Adrenal gland (tissue), 9 donors: ENCODE measurements at regions not wholly inside any gene's neighbourhood (a gene's known extent, or its start where the extent isn't known, plus 50 kb on each side); places are given as distances from the start of the nearest gene placed in this dataset.

Experiments
- DNase-seq, 7 donors: peaks; one replicate each; pipeline ENCODE4 v3.0.0-alpha.2; 2019 to 2020
- H3K27ac ChIP-seq, 5 donors: fragments of 200-600 bp; sonication (generic) in 4 of 5; 1 replicate in 3 of 5; 2 replicates in 2 of 5; pipeline versions ENCODE4 v1.5.1 to v1.8.0; 2016 to 2020; ENCODE audit warnings: mild to moderate bottlenecking in 1 of 5
- H3K27me3 ChIP-seq: fragments of 200-600 bp; 2 replicates; pipeline ENCODE4 v1.8.0; 2021
- H3K36me3 ChIP-seq, 2 donors: fragments of 200-600 bp; replicated peaks in 1 of 2; 1 replicate in 1 of 2; 2 replicates in 1 of 2; pipeline versions ENCODE4 v1.5.1 to v1.8.0; 2018 to 2022
- H3K4me1 ChIP-seq, 2 donors: fragments of 200-600 bp; replicated peaks in 1 of 2; 1 replicate in 1 of 2; 2 replicates in 1 of 2; pipeline versions ENCODE4 v1.5.1 to v1.8.0; 2018 to 2021
- H3K4me3 ChIP-seq, 4 donors: fragments of 200-600 bp; sonication (generic) in 3 of 4; one replicate each; pipeline ENCODE4 v1.5.1; 2016 to 2018
- H3K9me3 ChIP-seq, 3 donors: fragments of 200-600 bp; sonication (generic) in 1 of 3; replicated peaks in 1 of 3; 1 replicate in 2 of 3; 2 replicates in 1 of 3; pipeline versions ENCODE4 v1.5.1 to v1.8.0; 2016 to 2021
- CTCF ChIP-seq, 6 experiments: fragments of 450-650 bp in 4 of 6; fragments of 200-600 bp in 2 of 6; sonication (generic) in 1 of 6; IDR thresholded peaks; 1 replicate in 5 of 6; 2 replicates in 1 of 6; pipeline versions ENCODE4 v1.5.1 to v1.8.0; 2016 to 2021; ENCODE audit warnings: antibody characterized with exemption in 6 of 6, mild to moderate bottlenecking in 2 of 6, moderate library complexity in 1 of 6
- POLR2A ChIP-seq, 2 donors: fragments of 450-650 bp; IDR thresholded peaks; one replicate each; pipeline ENCODE4 v1.6.1; 2017; ENCODE audit warnings: antibody characterized with exemption in 2 of 2, mild to moderate bottlenecking in 2 of 2, moderate library complexity in 1 of 2
- WGBS, 4 donors: extraction: QIAGEN DNeasy Blood & Tissue Kit in 2 of 4; methylation state at CpG; one replicate each; pipeline versions ENCODE4 v1.1.5 to v1.1.7; 2013 to 2017; 5-methylcytosine and 5-hydroxymethylcytosine counted together
- intact Hi-C, 2 donors: fragments of 100-400 bp; cut with DNase I; formaldehyde crosslinking; loops; one replicate each; pipeline versions ENCODE4 v1.14.1 to v1.15.0; 2022 to 2023
- donor health status: healthy with polysubstance abuse.
- donor health status: Bipolar disorder and iron deficiency.
- donor health status: DM: yes; HTN: yes; CAD: no.
- donor health status: DM: no; HTN: no; CAD: no.
- donor health status: DM: no; HTN: no; CAD: no.

GRCh38 chr12:24121911-24122310 is 172.4 kb upstream of the SOX5 start:
- no peak for DNase-seq
- Histone ChIP-seq H3K27ac (no peak overlapping the region), H3K4me3 (no peak overlapping the region), H3K36me3 (no peaks in the 10 kb centered on the region), H3K9me3 (no peaks in the 10 kb centered on the region), H3K4me1 (peaks cover 0 to 4% of the 10 kb centered on the region in 2 donors), H3K27me3 (no peaks in the 10 kb centered on the region)
- WGBS, 4 donors = 48 to 58% (median 56%) methylated on average over 4 of the region's 4 CpGs
- intact Hi-C loops = no loop called here
- TF ChIP-seq POLR2A (IDR thresholded peaks at IDR 0.05) (no peak), CTCF (IDR thresholded peaks at IDR 0.05) (no peak)

- Histone ChIP-seq H3K4me3 (no peak overlapping the region), H3K36me3 (no peaks in the 10 kb centered on the region), H3K9me3 (no peaks in the 10 kb centered on the region), H3K27ac (no peak overlapping the region), H3K27me3 (no peaks in the 10 kb centered on the region), H3K4me1 (peaks cover 0 to 4% of the 10 kb centered on the region in 2 donors)
- intact Hi-C loops = no loop called here
- TF ChIP-seq POLR2A (IDR thresholded peaks at IDR 0.05) (no peak), CTCF (IDR thresholded peaks at IDR 0.05) (no peak)
- WGBS, 4 donors = 70 to 84% (median 74%) methylated on average over 1 of the region's 1 CpG
- DNase-seq = no peak
These were observed 169.2 kb upstream of the SOX5 start for GRCh38 chr12:24118668-24119067.

- H3K36me3 ChIP-seq = no peaks in the 10 kb centered on the region
- no peak for TF ChIP-seq CTCF (IDR thresholded peaks at IDR 0.05)
- TF ChIP-seq POLR2A (IDR thresholded peaks at IDR 0.05) = no peak
- no peaks in the 10 kb centered on the region for H3K9me3 ChIP-seq
- H3K27ac ChIP-seq = no peak overlapping the region
- no peak overlapping the region for H3K4me3 ChIP-seq
- no peaks in the 10 kb centered on the region for H3K27me3 ChIP-seq
- no peak for DNase-seq
- H3K4me1 ChIP-seq = peaks cover 0 to 6% of the 10 kb centered on the region in 2 donors
- intact Hi-C loops = no loop called here
- WGBS, 4 donors = 0 to 52% (median 26%) methylated on average over 1 of the region's 1 CpG
These were observed 167.1 kb upstream of the SOX5 start for GRCh38 chr12:24116548-24116947.

GRCh38 chr12:24113701-24114100 is 164.2 kb upstream of the SOX5 start:
- peaks cover 0 to 7% of the 10 kb centered on the region in 2 donors for H3K4me1 ChIP-seq
- no peak for TF ChIP-seq POLR2A (IDR thresholded peaks at IDR 0.05)
- TF ChIP-seq CTCF (IDR thresholded peaks at IDR 0.05) = no peak
- H3K36me3 ChIP-seq = no peaks in the 10 kb centered on the region
- intact Hi-C loops = no loop called here
- H3K27me3 ChIP-seq = no peaks in the 10 kb centered on the region
- DNase-seq = no peak
- H3K4me3 ChIP-seq = no peak overlapping the region
- no peaks in the 10 kb centered on the region for H3K9me3 ChIP-seq
- no peak overlapping the region for H3K27ac ChIP-seq
- 91 to 100% (median 94%) methylated on average over 2 of the region's 2 CpGs for WGBS, 4 donors
